Fibroblast of the aortic adventitia (primary cell): ENCODE measurements at regions not wholly inside any gene's neighbourhood (a gene's known extent, or its start where the extent isn't known, plus 50 kb on each side); places are given as distances from the start of the nearest gene placed in this dataset.

Source experiments
- DNase-seq: peaks from one replicate; pipeline ENCODE4 v3.0.0-alpha.2; 2010; ENCODE audit warnings: low read depth
- H3K4me3 ChIP-seq: 2 replicates; pipeline ENCODE4 v1.5.1; 2011; ENCODE audit warnings: low read depth, mild to moderate bottlenecking, control low read depth, low read length, moderate library complexity
- CTCF ChIP-seq: IDR thresholded peaks from 2 replicates; pipeline ENCODE4 v1.5.1; 2011; ENCODE audit warnings: mild to moderate bottlenecking, low read length, control low read depth, inconsistent platforms; ENCODE audit not compliant: insufficient read depth

DNA sequence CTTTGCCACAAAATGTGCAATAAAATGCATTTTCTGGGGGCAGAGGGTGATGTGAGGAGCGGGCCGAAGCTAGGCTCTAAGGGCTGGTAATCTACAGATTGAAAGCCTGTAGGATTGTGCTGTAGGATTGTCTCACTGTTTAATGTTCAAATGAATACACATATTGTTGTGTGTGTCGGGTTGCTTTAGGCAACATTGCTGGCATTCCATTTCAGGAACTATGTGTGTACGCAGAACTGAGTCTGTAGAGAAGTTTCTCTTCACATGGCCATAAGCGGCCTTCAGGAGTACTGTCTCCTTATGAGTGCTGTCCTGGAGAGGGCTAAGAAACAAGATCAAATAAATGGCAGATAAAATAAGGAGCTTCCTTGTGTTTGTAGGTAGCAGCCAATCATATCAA lies 540.2 kb downstream of the GATA3 start:
- TF ChIP-seq CTCF: no peak
- DNase-seq: no peak
- no peak overlapping the region for H3K4me3 ChIP-seq

GRCh38 chr10:8595140-8595539 lies 540.7 kb downstream of the GATA3 start:
- DNase-seq: no peak
- no peak for TF ChIP-seq CTCF
- H3K4me3 ChIP-seq: no peak overlapping the region

GRCh38 chr10:8596929-8597472 lies 542.5 kb downstream of the GATA3 start:
- no peak for TF ChIP-seq CTCF

DNA sequence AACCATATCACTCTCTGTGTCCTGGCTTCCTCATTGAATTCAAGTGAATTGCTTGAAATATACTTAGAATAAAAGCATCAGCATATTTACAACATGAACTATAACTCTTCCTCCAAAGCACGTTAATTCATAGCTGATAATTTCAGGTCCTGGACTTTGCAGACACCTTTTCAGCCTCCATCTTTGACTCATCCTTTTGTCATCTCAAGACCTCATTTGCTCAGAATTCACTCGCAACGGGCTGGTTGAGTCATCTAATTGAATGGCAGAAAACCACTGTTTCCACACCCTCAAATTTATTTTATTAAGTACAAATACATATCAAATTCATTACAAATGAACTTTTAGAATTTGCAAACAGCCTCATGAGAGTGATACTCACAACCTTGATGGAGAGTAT lies 545.7 kb downstream of the GATA3 start:
- no peak for TF ChIP-seq CTCF
- H3K4me3 ChIP-seq: no peak overlapping the region
- no peak for DNase-seq

More at GRCh38 chr10:8596929-8597472, 542.5 kb downstream of the GATA3 start:
- no peak overlapping the region for H3K4me3 ChIP-seq
- no peak for DNase-seq

- no peak overlapping the region for H3K4me3 ChIP-seq
- DNase-seq: no peak
- TF ChIP-seq CTCF: no peak
Observed at GRCh38 chr10:8602821-8603220, 548.3 kb downstream of the GATA3 start.

DNA sequence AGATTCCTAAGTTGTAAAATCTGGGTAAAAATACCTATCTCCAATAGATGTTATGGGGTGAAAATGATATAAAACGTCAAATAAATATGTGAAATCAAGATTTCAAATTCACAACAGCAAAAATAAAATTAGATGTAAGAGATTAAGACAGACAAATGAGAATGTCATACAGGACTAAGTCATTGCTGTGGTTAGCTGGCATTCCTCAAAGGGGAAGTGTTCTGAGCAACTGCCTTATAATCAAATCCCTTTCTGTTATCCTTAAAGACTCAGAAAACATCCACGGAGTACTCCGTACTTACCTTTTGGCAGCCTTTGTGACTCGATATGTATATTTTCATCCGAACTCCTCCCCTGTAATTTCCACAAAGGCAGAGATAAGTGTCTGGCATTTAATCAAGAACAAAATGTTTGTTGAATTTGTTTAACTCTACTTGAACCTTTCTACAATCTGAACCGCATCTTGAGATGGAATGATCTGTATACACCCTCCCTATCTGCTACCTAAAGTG lies 559.6 kb downstream of the GATA3 start:
- no peak for DNase-seq
- no peak overlapping the region for H3K4me3 ChIP-seq
- TF ChIP-seq CTCF: no peak

DNA sequence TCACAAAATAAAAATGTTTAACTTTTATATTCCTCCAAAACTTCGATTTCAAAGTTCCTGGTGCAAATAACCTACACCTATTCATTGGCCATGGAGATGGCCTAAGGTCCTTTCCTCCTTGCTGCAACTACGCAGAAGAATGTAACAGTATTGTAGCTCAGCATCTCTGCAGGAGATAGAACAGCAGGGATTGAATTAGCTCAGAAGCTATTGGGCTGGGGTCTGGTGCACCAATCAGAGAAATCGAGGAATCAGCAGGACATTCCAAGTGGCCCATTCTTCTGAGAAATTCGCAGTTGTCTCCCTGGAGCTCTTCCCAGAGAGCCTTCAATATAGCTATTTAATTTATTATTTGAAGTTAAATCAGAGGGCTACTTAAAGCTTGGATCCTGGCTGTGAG lies 560.6 kb downstream of the GATA3 start:
- no peak for TF ChIP-seq CTCF
- H3K4me3 ChIP-seq: no peak overlapping the region
- no peak for DNase-seq
